GM19035 (cell line): ENCODE measurements at regions not wholly inside any gene's neighbourhood (a gene's known extent, or its start where the extent isn't known, plus 50 kb on each side); places are given as distances from the start of the nearest gene placed in this dataset.
"Not testable (repeated sequence)": the region's sequence is repeated elsewhere in the genome, so short reads cannot be mapped to it uniquely, and the experiment has no call there.

Source experiments
- ATAC-seq: cut with Tn5 transposase; IDR thresholded peaks from one replicate; pipeline ENCODE4 v1.9.1; 2021; ENCODE audit not compliant: unreplicated experiment

DNA sequence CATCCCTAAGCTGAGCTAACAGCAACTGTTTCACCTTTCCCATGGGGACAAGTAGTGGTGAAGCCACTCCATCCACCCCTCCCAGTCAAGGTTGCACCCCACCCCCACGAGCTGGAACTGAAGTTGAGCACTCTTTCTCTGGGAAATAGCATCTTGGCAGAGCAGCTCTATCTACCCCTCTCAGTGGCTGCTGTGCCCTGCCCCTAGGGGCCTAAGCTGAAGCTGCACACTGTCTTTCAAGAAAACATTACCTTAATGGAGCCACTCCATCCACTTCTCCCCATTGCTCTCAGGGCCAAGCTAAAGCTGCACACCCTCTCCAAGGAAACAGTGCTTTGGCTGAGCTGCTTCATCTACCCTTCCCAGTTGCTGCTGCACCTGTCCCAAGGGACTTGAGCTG is 170.6 kb upstream of the CCDC196 start:
- ATAC-seq, result no peak

DNA sequence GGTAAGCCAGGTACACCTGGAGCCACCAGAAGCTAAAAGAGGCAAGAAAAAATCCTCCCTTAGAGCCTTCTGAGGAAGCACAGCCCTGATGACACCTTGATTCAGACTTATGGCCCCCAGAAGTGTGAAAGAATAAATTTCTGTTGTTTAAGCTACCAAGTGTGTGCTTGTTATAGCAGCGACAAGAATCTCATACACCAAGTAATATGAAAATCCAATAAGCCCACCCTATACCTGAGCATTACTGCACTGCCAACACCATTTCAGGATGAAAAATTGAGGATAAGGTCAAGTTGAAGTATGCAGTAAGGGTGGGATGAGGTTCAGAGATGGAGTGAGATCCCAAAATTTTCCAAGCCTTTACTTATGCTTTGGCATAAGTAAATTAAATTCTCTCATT is 163.6 kb upstream of the CCDC196 start:
- ATAC-seq, result no peak

DNA sequence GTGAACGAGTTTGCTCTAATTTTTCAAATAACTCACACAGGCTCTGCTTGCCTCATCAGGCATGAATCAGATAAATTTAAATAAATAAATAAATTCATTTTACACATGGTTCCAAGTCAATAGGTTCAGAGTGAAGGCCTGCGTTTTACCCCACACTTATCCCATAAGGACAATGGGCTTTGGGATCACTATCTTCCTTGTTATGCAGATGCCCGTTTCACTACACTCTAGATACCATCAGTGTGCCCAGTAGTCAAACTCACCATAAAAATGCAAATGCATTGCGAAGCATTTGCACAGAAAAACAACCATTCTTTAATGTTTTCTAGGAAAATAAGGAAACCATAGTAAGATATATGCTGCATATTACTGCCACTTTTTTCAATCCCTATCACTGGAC is 155.9 kb upstream of the CCDC196 start:
- no peak for ATAC-seq

DNA sequence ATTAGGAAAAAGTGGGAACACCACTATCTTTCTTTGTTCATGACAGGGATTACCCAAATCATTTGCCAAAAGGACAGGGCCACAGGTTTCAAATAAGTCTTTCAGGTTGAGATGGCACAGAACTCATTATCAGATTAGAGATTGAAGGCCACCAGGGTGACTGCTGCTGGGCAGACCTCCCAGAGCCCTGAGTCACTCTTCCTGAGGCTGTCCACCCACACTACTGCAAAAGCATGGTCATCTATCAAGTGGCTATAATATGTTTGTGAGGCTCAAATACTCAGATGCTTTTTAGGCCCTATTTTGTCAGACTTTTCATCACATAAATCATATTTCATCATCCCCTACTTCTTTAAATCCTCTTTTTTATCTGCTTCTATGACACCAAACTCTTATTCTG is 155.3 kb upstream of the CCDC196 start:
- ATAC-seq, result no peak

DNA sequence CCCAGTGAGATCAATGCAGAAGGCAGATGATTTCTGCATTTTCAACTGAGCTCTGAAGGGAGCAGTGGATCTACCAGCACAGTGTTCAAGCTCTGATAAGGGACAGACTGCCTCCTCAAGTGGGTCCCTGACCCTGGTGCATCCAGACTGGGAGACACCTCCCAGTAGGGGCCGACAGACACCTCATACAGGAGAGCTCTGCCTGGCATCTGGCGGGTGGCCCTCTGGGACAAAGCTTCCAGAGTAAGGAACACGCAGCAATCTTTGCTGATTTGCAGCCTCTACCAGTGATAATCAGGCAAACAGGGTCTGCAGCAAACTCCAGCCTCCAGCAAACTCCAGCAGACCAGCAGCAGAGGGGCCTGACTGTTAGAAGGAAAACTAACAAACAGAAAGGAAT is 152.9 kb upstream of the CCDC196 start:
- ATAC-seq, result not testable (repeated sequence)

DNA sequence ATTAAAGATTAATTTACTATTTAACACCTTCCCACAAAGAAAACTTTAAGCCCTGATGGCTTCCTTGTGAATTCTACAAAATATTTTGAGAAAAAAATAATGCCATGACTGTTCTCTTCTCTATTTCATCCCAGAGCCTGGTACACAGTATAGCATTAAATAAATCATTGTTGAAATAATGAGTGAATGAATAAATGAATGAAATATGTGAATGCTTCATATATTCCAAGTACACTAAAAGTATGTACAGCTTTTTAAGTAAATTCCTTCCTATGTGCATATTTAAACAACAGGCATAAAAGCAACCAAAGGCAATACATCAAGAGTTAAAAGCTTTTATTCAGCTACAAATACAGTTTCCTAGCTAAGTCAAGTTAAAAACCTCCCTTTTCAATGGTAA is 144.9 kb upstream of the CCDC196 start:
- ATAC-seq, result no peak

DNA sequence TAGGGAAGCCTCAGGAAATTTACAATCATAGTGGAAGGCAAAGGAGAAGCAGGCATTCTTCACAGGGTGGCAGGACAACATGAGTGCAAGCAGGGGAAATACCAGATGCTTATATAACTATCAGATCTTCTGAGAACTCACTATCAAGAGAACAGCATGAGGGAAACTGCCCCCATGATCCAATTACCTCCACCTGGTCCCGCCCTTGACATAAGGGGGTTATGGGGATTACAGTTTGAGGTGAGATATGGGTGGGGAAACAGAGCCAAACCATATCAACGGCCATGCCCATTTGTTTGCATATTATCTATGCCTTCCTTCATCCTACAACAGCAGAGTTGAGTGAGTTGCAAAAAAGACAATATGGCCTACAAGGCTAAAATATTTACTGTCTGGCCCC is 140.2 kb upstream of the CCDC196 start:
- ATAC-seq, result no peak

DNA sequence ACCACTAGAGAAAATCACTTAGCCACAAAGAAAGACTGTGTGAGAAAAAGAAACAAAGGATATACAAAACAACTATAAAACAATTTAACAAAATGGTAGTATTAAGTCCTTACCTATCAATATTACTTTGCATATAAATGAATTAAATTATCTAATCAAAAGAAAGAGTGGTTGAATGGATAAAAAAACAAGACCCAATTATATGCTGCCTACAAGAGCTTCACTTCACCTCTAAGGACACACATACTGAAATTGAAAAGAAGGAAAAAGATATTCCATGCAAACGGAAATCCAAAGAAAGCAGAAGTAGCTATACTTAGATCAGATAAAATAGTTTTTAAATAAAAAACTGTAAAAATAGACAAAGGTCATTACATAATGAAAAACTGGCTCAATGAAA is 134.9 kb upstream of the CCDC196 start:
- no peak for ATAC-seq

DNA sequence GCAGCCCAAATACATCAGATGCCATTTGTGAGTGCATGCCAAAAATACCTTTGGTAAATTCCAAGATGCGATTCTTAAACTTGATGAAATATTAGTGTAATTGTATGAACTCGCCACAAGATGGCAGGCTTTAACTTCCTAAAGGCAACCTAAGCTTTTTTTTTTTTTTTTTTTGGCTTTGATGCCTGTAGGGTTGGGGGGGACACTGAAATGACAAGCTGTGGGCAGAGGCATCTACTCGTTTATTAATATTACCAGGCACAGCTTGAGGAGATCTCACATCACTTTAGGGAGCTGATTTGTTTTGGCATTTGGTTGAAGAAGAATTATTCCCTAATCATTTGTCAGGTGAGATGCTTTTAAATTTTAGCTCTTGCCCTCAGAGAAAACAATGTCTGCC is 126.7 kb upstream of the CCDC196 start:
- no peak for ATAC-seq

DNA sequence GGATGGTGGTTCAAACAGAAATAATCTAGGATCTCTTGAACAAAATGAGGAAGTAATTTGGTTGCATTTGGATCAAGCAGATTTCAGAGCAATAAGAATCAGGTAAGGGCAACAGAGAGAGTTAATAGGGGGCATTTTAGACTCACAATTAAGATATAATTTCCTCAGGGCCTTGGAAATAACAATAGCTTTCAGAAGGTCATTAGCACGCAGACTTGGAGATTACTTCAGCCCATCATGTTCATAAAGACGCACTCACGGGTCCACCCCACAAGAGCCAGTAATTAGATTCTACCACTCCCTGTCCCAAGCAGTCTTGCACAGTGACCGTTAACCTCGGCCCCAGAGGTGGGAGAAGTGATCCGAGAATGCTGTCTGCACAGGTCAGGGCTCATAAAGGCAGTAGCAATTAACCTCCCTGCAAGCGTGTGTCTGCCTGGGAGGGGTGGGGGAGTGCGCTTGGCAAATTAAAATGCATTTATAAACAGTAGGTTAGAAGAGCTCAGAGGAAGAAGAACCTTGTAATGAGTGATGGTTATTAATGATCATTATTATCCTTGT is 125.7 kb upstream of the CCDC196 start:
- ATAC-seq, result no peak

DNA sequence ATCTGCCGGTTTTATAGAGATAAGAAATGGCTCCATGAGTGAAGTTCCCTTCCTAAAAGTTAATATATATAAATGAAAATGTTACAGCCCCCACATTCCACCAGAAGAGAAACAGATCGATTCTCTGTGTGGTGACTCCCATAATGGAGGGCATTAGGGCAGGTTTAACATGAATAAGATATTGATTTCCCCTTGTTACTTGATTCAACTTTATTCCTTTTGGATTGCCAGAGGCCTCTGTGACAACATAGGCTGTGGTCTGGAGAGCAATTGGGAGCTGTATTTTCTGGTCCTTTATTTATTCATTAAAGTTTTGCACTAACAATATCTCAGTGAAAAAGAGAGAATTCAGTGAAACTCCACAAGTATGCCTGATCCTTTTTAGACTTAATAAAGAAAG is 125.2 kb upstream of the CCDC196 start:
- ATAC-seq, result no peak

DNA sequence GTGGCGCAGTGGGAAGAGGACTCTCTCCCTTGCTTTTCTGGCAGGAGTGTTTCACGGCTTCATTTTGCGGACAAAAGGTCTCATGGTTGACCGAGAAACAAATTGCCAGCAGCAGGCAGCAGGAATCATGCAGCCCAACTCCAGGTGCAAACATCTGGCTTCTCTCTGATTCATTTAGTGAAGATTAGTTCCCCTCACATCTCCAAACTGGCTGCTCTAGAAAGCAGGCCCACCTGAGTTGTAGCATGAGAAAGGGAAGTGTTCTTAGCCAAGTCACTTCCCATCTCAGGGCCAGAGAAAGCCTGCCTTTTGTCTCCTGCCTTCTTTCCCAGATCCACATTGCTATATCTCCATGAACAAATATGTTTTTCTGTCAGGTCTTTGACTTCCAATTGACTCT is 120.8 kb upstream of the CCDC196 start:
- ATAC-seq, result no peak

DNA sequence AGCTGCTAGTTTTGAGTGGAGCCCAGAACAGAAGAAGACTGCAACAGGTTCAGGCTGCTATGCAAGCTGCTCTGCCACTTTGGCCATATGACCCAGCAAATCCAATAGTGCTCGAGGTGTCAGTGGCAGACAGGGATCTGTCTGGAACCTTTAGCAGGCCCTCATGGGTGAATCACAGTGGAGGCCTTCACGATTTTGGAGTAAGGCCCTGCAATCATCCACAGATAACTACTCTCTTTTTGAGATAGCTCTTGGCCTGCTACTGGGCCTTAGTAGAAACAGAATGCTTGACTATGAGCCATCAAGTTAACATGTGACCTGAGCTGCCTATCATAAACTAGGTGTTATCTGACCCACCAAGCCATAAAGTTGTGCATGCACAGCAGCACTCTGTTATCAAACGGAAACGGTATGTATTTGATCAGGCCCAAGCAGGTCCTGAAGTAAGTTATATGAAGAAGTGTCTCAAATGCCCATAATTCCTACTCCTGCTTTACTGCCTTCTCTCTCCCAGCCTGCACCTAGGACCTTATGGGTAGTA is 116.9 kb upstream of the CCDC196 start:
- ATAC-seq, result no peak

DNA sequence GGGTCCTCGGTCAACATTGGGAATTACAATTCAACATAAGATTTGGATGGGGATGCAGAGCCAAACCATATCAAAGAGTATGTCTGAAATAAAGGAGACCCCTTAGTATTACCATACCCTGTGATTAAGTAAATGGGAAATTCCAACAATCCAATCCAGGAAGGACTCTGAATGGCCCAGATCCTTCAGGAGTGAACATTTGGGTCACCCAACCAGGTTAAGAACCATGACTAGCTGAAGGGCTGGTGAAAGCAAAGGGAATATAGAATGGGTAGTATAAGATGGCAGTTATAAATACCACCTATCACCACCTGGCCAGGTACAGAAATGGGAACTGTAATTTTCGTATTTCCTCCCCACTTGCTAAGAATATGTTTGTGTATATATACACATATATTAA is 114.4 kb upstream of the CCDC196 start:
- ATAC-seq, result no peak

DNA sequence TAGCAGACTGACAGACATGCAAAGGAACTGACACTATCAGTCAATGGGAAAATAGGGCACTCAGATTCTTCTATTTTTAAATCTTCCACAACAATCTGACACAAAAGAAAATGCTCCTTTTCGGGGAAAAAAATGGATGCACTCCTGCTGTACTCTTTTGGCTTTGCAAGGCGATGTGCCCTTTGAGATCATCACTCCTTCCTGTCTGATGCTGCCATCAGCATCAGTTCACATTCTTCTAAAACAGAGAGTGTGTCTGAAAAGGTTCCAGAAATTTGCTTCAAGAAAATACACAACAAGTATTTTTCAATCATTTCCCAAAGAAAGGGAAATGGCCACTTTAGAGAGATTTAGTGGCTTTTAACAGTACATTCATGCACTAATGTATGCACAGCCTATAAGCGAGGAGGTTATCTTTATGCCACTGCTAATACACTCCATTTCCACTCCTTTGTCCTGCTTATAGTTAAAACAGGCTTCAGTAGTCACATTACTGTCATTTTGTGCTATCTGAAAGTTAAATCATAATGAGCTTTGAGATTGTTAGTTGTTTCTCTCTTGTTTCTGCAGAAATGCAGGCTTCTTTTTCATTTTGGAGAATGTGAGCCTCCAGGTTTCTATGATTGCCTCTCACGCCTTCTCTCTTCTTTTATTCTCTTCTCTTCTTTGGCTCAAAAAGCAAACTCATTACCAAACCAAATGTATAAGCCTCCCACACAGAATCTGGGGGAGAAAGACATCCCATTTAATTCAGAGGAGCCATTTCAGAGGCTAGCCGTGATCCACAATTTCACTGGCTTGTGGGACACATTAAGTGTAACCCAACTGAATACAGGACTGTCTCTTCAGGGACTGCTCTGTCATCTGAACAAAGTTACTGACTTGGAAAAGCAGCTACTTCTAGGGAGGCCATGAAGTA is 110.9 kb upstream of the CCDC196 start:
- no peak for ATAC-seq

DNA sequence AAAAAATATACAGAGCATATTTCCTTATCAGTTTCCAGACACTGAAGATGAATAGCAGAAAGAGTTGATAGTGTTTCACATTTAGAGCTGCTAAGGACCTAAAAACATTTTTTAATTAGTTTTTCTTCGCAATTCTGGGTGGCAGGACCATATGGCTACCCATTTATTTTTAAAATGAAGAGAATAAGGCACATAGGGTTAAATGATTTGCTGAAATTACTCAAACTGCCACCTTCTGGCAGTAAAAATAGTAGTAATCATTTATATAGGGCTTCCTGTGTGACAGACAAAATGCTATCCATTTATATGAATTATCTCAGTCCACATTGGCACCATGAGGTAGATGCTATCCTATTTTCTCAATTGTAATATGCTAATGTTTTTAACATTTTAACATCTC is 108.6 kb upstream of the CCDC196 start:
- no peak for ATAC-seq

DNA sequence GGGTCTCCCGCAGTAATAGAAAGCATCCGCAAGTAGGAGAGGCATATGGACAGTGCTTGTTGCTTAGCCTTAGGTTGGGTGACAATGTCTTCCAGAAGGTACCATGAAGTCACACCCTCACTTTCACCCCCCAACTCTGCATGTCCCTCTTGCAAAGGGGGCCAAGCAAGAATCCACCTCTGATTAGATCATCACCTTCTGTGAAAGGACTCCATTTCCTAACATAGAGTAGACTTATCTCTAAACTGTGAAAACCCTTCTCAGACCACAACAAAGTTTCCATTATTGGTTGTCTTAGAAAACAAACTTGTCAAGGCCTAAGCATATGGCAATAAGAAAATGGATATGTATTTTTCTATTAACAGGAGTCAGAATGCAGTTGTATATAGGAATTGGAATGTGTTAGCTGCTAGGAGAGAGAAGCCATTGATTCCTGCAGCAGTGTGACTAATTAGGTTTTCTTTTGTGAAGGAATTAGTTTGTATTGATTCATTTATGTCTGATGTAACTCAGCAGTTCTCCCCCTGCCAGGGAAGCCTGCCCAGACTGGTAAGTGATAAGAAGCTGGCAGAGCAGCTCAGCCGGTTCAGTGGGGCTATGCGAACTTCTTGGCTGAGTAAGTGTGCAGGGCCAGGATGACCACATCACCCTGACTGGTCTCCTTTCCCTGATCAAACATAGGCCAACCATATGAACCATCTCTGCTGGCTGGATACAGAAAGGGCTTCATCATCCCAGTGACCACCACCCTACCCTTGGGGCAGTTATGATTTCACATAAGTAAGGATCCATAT is 107.3 kb upstream of the CCDC196 start:
- ATAC-seq, result no peak

DNA sequence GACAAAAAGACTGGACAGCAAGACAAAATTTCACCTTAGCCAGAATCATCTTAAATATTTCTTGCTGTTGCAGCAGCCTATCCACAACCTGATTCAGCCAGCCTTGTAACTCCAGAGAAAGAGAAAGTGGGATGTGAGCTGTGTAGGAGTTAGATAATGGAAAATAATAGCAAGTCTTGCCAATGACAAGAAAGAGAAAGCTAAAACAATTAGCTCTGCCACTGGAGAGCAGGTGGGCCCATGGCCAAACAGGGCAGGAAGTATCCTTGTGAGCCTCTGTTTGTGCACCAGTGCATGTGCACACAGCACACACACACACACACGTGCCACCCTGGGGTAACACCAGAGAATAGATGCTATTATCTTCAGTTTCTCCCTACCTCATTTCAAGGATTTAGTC is 106.0 kb upstream of the CCDC196 start:
- ATAC-seq, result no peak

DNA sequence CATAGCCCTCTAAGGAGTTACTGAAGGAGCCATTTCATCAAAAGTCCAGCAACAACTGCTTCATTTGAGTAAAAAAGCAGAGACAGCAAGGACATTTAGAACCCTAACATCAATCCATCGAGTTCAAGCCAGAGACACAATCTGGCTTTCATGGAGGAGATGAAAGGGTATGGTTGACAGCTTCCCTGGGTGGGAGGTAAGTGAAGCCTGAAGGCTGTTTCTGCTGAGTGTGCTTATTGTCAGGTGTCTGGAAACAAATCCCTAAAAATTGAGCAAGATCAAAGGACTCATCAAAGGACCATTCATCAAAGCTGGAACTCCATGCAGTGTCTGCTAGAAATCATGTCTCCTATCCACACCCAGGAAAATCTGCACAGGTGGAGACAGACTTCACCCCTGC is 104.4 kb upstream of the CCDC196 start:
- ATAC-seq, result no peak

DNA sequence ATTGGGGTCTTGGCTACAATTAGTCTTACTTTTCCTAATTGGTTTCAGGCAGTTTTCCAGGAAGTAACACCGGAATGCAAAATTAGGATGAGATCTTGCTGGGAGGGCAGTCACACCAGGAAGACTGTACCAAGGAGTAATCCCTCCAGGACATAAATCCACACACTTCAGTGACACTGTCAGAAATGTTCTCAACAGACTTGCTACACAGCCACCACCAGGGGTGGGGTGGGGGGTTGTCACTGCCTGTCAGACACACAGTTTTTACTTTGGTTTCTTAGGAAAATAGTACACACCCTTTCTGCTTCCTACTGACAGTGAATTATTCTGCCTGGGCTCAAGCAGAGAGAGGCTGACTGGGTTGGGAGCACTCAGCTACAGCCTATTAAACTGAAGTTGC is 102.9 kb upstream of the CCDC196 start:
- ATAC-seq, result no peak

DNA sequence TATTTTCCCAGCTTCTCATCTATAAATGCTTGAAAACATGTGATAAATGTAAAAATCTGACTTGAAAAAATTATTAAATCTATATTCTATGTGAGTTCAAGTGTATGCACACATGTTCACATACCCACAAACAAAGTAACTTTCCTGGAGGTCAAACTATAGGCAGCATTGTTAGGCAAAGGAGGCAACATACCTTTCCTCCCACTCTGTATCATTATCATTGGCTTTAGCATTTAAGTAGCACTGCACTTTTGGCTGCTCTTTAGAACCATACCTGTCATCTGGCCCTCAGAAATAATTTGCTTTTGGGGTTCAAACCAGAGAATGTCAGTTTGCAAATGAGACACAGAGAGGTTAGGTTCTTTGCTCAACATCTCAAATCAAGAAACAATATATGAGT is 102.4 kb upstream of the CCDC196 start:
- ATAC-seq, result no peak

DNA sequence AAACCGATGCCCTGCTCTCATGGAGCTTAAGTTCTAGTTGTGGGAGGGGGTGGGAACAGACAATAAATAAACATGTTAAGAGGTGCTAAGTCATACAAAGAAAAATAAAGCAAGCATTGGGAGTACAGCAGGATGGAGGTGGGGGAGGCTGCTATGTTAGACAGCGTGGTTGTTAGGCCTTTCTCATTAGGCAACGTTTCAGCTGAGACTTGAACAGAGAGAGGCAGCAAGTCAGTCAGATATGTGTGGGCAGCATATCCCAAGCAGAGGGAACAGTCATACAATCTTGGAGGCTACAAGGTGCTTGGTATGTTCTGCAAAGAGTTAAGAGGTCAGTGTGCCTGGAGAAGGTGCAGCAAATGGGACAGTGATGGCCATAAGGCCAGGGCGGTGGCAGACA is 97.7 kb upstream of the CCDC196 start:
- no peak for ATAC-seq
